ENCODE measurements at regions not wholly inside any gene's neighbourhood (a gene's known extent, or its start where the extent isn't known, plus 50 kb on each side); places are given as distances from the start of the nearest gene placed in this dataset.

GRCh38 chr6:145227593-145227992, 507.7 kb downstream of the EPM2A start:
- H3K27me3 ChIP-seq (replicated peaks in 1 of 4; ENCODE audit: control insufficient read depth in 3 of 4, extremely low read depth in 1 of 4, insufficient read depth in 3 of 4, low read length in 3 of 4) = peaks cover 0 to 1% (median 0%) of the 10 kb centered on the region in 4 experiments; a peak in 1 of 7 replicates
- no peak overlapping the region for H2BK20ac ChIP-seq (ENCODE audit: low read length)
- no peak overlapping the region for H2BK12ac ChIP-seq (ENCODE audit: low read depth, low read length)
- no peak overlapping the region for H3K23ac ChIP-seq (ENCODE audit: insufficient read length)
- H3K4me3 ChIP-seq (ENCODE audit: extremely low read depth in 1 of 4, insufficient read depth in 2 of 4, low read depth in 3 of 4, low read length in 4 of 4) = no peak overlapping the region
- no peak overlapping the region for H2AFZ ChIP-seq (ENCODE audit: low read length)
- no peaks in the 10 kb centered on the region for H3K9me3 ChIP-seq (ENCODE audit: insufficient read depth in 2 of 2, low read depth in 1 of 2, low read length in 1 of 2)
- CTCF ChIA-PET (ENCODE audit: partially characterized antibody) = no interaction called here
- no peaks in the 10 kb centered on the region for H3K79me2 ChIP-seq (ENCODE audit: control insufficient read depth in 1 of 2, insufficient read depth in 2 of 2, low read length in 2 of 2)
- no peak overlapping the region for H3K56ac ChIP-seq (replicated peaks; ENCODE audit: insufficient read length, low read depth, low read length)
- no peak overlapping the region for H2AK5ac ChIP-seq (ENCODE audit: low read depth, low read length)
- H3K79me1 ChIP-seq (ENCODE audit: low read depth, low read length) = no peaks in the 10 kb centered on the region
- 91% methylated on average over 6 of the region's 6 CpGs; no CpG with 5 or more reads in 1 of the 2 experiments for WGBS, 2 experiments (ENCODE audit: extremely low coverage in 1 of 2, insufficient coverage in 1 of 2, insufficient read length in 1 of 2, insufficient replicate concordance in 2 of 2, low coverage in 1 of 2, low lambda C conversion rate in 2 of 2, missing lambda C conversion rate in 1 of 2)
- no peak overlapping the region for H2BK120ac ChIP-seq (replicated peaks; ENCODE audit: low read depth, low read length)
- no peak overlapping the region for H3K27ac ChIP-seq (ENCODE audit: low read depth, low read length)
- H3K14ac ChIP-seq (ENCODE audit: insufficient read length) = no peak overlapping the region
- no peak overlapping the region for H2BK15ac ChIP-seq (ENCODE audit: low read length)
- no peak overlapping the region for H4K8ac ChIP-seq (ENCODE audit: extremely low read depth, insufficient read depth, low read length)
- no peak overlapping the region for H3K18ac ChIP-seq (ENCODE audit: extremely low read depth, low read length)
- H3K23me2 ChIP-seq (ENCODE audit: low read depth, low read length) = no peaks in the 10 kb centered on the region; the same call in 1 of the 2 replicates
- DNase-seq (ENCODE audit: low read depth in 1 of 2, low spot score in 2 of 2) = no peak
- no peak overlapping the region for H2BK5ac ChIP-seq (ENCODE audit: low read depth, low read length)
- H3K4me2 ChIP-seq (ENCODE audit: insufficient read depth in 1 of 2, low read depth in 2 of 2, low read length in 2 of 2) = no peak overlapping the region
- no peak overlapping the region for H4K5ac ChIP-seq (ENCODE audit: insufficient read length, low read depth, low read length)
- H4K91ac ChIP-seq (replicated peaks; ENCODE audit: insufficient read length, low read length) = no peak overlapping the region
- no peaks in the 10 kb centered on the region for H3K4me1 ChIP-seq (replicated peaks in 1 of 4; ENCODE audit: control insufficient read depth in 3 of 4, insufficient read depth in 4 of 4, low read length in 3 of 4)
- no peak for FAIRE-seq
- POLR2A ChIA-PET (ENCODE audit: partially characterized antibody) = no interaction called here
- no peak overlapping the region for H3K4ac ChIP-seq (replicated peaks; ENCODE audit: insufficient read length, low read depth, low read length)
- H3K36me3 ChIP-seq (ENCODE audit: control insufficient read depth in 2 of 4, insufficient read depth in 4 of 4, low read length in 3 of 4) = no peaks in the 10 kb centered on the region
- H4K20me1 ChIP-seq (replicated peaks in 1 of 2; ENCODE audit: control insufficient read depth in 1 of 2, insufficient read depth in 2 of 2, low read length in 2 of 2) = no peaks in the 10 kb centered on the region
- no peak overlapping the region for H3K9ac ChIP-seq (replicated peaks in 1 of 4; ENCODE audit: extremely low read depth in 1 of 4, low read depth in 3 of 4, low read length in 3 of 4)
- no peak for TF ChIP-seq CTCF (IDR thresholded peaks at IDR 0.05; ENCODE audit: control extremely low read depth in 1 of 3, insufficient read depth in 1 of 3, low read depth in 1 of 3, low read length in 3 of 3)
- no peak for TF ChIP-seq CTBP2 (IDR thresholded peaks at IDR 0.05; ENCODE audit: borderline replicate concordance, insufficient read depth, insufficient read length, low read length)
- TF ChIP-seq CBX5 (IDR thresholded peaks at IDR 0.05; ENCODE audit: low read depth, low read length) = no peak
- no peak for TF ChIP-seq SP2 (IDR thresholded peaks at IDR 0.05; ENCODE audit: low read length)
- TF ChIP-seq SIRT6 (IDR thresholded peaks at IDR 0.05; ENCODE audit: low read length) = no peak
- TF ChIP-seq ZNF274 (IDR thresholded peaks at IDR 0.05; ENCODE audit: borderline replicate concordance, extremely low read depth, low read length) = no peak
- TF ChIP-seq PHF8 (conservative IDR thresholded peaks at IDR 0.05; ENCODE audit: low read depth, low read length) = no peak
- TF ChIP-seq ATF2 (IDR thresholded peaks at IDR 0.05; ENCODE audit: low read length) = no peak
- TF ChIP-seq JUND (IDR thresholded peaks at IDR 0.05; ENCODE audit: low read length) = no peak
- TF ChIP-seq MAX (IDR thresholded peaks at IDR 0.05) = no peak

All from H1 (cell line).